HepG2 (cell line): ENCODE measurements at regions not wholly inside any gene's neighbourhood (a gene's known extent, or its start where the extent isn't known, plus 50 kb on each side); places are given as distances from the start of the nearest gene placed in this dataset.
"Not testable (repeated sequence)": the region's sequence is repeated elsewhere in the genome, so short reads cannot be mapped to it uniquely, and the experiment has no call there.

Experiments used
- ATAC-seq: fragments of 200-7000 bp; cut with Tn5 transposase; 3 replicates; pipeline ENCODE4 v1.9.1; 2020; ENCODE audit warnings: mild to moderate bottlenecking, moderate library complexity
- BruUV-seq: library from RNA; stranded (reverse); fragments of 400-500 nt; replicated peaks from 2 replicates; lab custom pipeline; 2021; lab: Mats Ljungman, UMichigan
- CTCF ChIA-PET: fragments of 300-600 bp; formaldehyde crosslinking; extraction: SDS; loops from one replicate; lab custom pipeline; 2021; ENCODE audit warnings: low total read pairs, inconsistent platforms, low intra/inter-chr PET ratio; lab: Yijun Ruan, JAX
- POLR2A ChIA-PET: fragments of 350-600 bp; sonication (Branson Sonifier 250); formaldehyde crosslinking; loops from one replicate; lab custom pipeline; 2020; ENCODE audit warnings: antibody characterized with exemption, inconsistent platforms; lab: Yijun Ruan, JAX
- DNase-seq: peaks from one replicate; pipeline ENCODE4 v3.0.0-alpha.2; 2015; ENCODE audit warnings: low spot score
- FAIRE-seq: peaks from 3 replicates; lab custom pipeline; 2011; peaks lifted over from hg19 to GRCh38; lab: Jason Lieb, UNC
- H2AFZ ChIP-seq: one replicate; pipeline ENCODE4 v1.6.1; 2011; ENCODE audit warnings: low read length, inconsistent platforms
- H3K27ac ChIP-seq: fragments of 300-600 bp; 3 replicates; pipeline ENCODE4 v1.8.0; 2011; ENCODE audit warnings: mixed run types, mild to moderate bottlenecking, mixed read lengths, low read length, inconsistent platforms; ENCODE audit not compliant: insufficient read depth; ENCODE audit errors: extremely low read length
- H3K27me3 ChIP-seq, 2 experiments: fragments of 200-600 bp in 1 of 2; 2 replicates in 1 of 2; 3 replicates in 1 of 2; pipeline versions ENCODE4 v1.6.0 to v1.8.0; 2011; ENCODE audit warnings: low read length in 2 of 2, mild to moderate bottlenecking in 2 of 2, moderate library complexity in 2 of 2, inconsistent platforms in 1 of 2; ENCODE audit not compliant: insufficient read depth in 2 of 2, control insufficient read depth in 1 of 2
- H3K36me3 ChIP-seq, 2 experiments: fragments of 200-600 bp in 1 of 2; replicated peaks in 1 of 2; 2 replicates in 1 of 2; 3 replicates in 1 of 2; pipeline versions ENCODE4 v1.5.1 to v1.8.0; 2011; ENCODE audit warnings: low read length in 2 of 2, inconsistent platforms in 1 of 2; ENCODE audit not compliant: insufficient read depth in 2 of 2, control insufficient read depth in 1 of 2
- H3K4me1 ChIP-seq: 2 replicates; pipeline ENCODE4 v1.5.1; 2012; ENCODE audit warnings: low read length, inconsistent platforms; ENCODE audit not compliant: insufficient read depth
- H3K4me2 ChIP-seq: 2 replicates; pipeline ENCODE4 v1.6.0; 2011; ENCODE audit warnings: low read depth, low read length, inconsistent platforms
- H3K4me3 ChIP-seq, 3 experiments: fragments of 200-600 bp in 1 of 3; sonication (generic), shearing (Covaris generic) in 1 of 3; replicated peaks in 1 of 3; 2 replicates each; pipeline ENCODE4 v1.5.1; 2011 to 2016; ENCODE audit warnings: low read length in 3 of 3, inconsistent platforms in 2 of 3, low read depth in 2 of 3, mild to moderate bottlenecking in 2 of 3, control low read depth in 1 of 3, mixed read lengths in 1 of 3; ENCODE audit not compliant: insufficient read depth in 1 of 3
- H3K79me2 ChIP-seq: one replicate; pipeline ENCODE4 v1.6.1; 2011; ENCODE audit warnings: low read length, inconsistent platforms; ENCODE audit not compliant: insufficient read depth
- H3K9ac ChIP-seq: 2 replicates; pipeline ENCODE4 v1.6.0; 2011; ENCODE audit warnings: mild to moderate bottlenecking, low read depth, low read length, inconsistent platforms; ENCODE audit not compliant: insufficient read depth
- H3K9me3 ChIP-seq: 2 replicates; pipeline ENCODE4 v1.5.1; 2012; ENCODE audit warnings: mild to moderate bottlenecking, low read length
- H4K20me1 ChIP-seq: 2 replicates; pipeline ENCODE4 v1.6.0; 2011; ENCODE audit warnings: inconsistent platforms, mild to moderate bottlenecking, low read length, moderate library complexity; ENCODE audit not compliant: insufficient read depth
- WGBS: methylation state at CpG from one replicate; pipeline ENCODE4 v1.1.6; 2017; ENCODE audit warnings: low lambda C conversion rate; 5-methylcytosine and 5-hydroxymethylcytosine counted together
- in situ Hi-C: cut with HindIII; loops from 2 replicates; pipeline ENCODE4 v1.10.0; 2017; ENCODE audit warnings: low pct_unique_long_range_greater_than_20kb; ENCODE audit not compliant: extremely low pct_ligation_motif_present
- intact Hi-C: fragments of 100-400 bp; cut with micrococcal nuclease; formaldehyde crosslinking; loops from one replicate; pipeline ENCODE4 v1.10.0; 2022; ENCODE audit not compliant: unreplicated experiment

GRCh38 chr21:13318718-13319117 is 290.9 kb upstream of the POTED start:
- H3K4me1 ChIP-seq, POLR2A ChIA-PET, in situ Hi-C loops, H4K20me1 ChIP-seq, H3K9ac ChIP-seq, FAIRE-seq, H3K79me2 ChIP-seq, H3K27me3 ChIP-seq, H3K27ac ChIP-seq, H3K36me3 ChIP-seq, CTCF ChIA-PET, DNase-seq, intact Hi-C loops, H3K4me3 ChIP-seq, H2AFZ ChIP-seq, H3K4me2 ChIP-seq, BruUV-seq, ATAC-seq: not testable (repeated sequence)
- 0% methylated on average over 5 of the region's 5 CpGs for WGBS
- H3K9me3 ChIP-seq: peaks cover 51% of the 10 kb centered on the region

DNA sequence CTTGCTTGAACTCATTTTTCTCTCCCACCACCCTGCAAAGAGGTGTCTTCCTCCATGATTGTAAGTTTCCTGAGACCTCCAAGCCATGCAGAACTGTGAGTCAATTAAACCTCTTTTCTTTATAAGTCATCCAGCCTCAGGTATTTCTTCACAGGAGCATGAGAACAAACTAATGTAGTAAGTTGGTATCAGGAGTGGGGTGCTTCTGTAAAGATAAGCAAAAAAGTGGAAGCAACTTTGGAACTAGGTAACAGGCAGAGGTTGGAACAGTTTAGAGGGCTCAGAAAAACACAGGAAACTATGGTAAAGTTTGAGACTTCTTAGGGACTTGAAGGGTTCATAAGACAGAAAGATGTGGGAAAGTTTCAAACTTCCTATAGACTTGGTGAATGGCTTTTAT is 287.7 kb upstream of the POTED start:
- DNase-seq, H3K27me3 ChIP-seq: not testable (repeated sequence)

GRCh38 chr21:13340670-13341234 is 268.8 kb upstream of the POTED start:
- H3K4me1 ChIP-seq, H3K79me2 ChIP-seq, H3K9ac ChIP-seq, FAIRE-seq, BruUV-seq, H2AFZ ChIP-seq, DNase-seq, H3K36me3 ChIP-seq, H3K4me2 ChIP-seq, POLR2A ChIA-PET, ATAC-seq, H3K4me3 ChIP-seq, intact Hi-C loops, H3K27me3 ChIP-seq, H3K9me3 ChIP-seq, in situ Hi-C loops, CTCF ChIA-PET, H3K27ac ChIP-seq, H4K20me1 ChIP-seq: not testable (repeated sequence)
- 0% methylated on average over 3 of the region's 3 CpGs for WGBS

More for the DNA sequence above, 287.7 kb upstream of the POTED start:
- FAIRE-seq, H3K79me2 ChIP-seq, in situ Hi-C loops, H3K4me3 ChIP-seq, H3K4me2 ChIP-seq, ATAC-seq, CTCF ChIA-PET, H4K20me1 ChIP-seq, H2AFZ ChIP-seq, H3K9ac ChIP-seq, H3K27ac ChIP-seq, POLR2A ChIA-PET, intact Hi-C loops, BruUV-seq, H3K36me3 ChIP-seq, H3K4me1 ChIP-seq: not testable (repeated sequence)
- peaks cover 55% of the 10 kb centered on the region for H3K9me3 ChIP-seq

GRCh38 chr21:13351521-13351920 is 258.1 kb upstream of the POTED start:
- WGBS: 0% methylated on average over 1 of the region's 1 CpG
- H3K27ac ChIP-seq, H3K4me3 ChIP-seq, DNase-seq, ATAC-seq, H3K27me3 ChIP-seq, H4K20me1 ChIP-seq, H3K9me3 ChIP-seq, CTCF ChIA-PET, in situ Hi-C loops, POLR2A ChIA-PET, H3K4me2 ChIP-seq, H3K79me2 ChIP-seq, H3K36me3 ChIP-seq, H3K9ac ChIP-seq, H3K4me1 ChIP-seq, FAIRE-seq, H2AFZ ChIP-seq, intact Hi-C loops, BruUV-seq: not testable (repeated sequence)
